ENCODE measurements at regions not wholly inside any gene's neighbourhood (a gene's known extent, or its start where the extent isn't known, plus 50 kb on each side); places are given as distances from the start of the nearest gene placed in this dataset.

- TF ChIP-seq CTCF (IDR thresholded peaks at IDR 0.05; ENCODE audit: insufficient read depth, low read depth, low read length) (no peak), EZH2 (IDR thresholded peaks at IDR 0.05; ENCODE audit: insufficient read depth, low read length) (no peak)
Measured at GRCh38 chr20:26163890-26164289, 467.2 kb upstream of the ZNF337 start.
